ENCODE measurements at regions not wholly inside any gene's neighbourhood (a gene's known extent, or its start where the extent isn't known, plus 50 kb on each side); places are given as distances from the start of the nearest gene placed in this dataset.

DNA sequence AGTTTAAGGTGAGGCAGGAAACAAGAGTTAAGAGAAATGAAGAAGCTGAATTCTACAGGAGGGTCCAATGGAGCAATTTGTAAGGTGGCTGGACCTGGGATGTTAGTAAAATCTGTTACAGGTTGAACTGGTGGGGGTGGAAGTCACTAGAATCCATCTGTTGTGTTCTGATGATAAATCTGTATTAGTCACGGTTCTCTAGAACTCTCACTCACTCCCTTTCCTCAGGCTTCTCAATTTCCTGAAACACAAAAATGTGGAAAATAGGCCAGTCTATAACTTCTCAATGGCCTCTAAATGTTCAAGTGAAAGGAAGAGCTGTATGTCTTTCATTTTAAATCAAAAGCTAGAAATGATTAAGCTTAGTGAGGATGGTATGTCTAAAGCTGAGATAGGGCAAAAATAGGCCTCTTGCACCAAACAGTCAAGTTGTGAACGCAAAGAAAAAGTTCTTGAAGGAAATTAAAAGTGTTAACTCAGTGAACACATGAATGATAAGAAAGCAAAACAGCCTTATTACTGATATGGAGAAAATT, 180.2 kb upstream of the CBLB start:
- TF ChIP-seq, protein P1, sequence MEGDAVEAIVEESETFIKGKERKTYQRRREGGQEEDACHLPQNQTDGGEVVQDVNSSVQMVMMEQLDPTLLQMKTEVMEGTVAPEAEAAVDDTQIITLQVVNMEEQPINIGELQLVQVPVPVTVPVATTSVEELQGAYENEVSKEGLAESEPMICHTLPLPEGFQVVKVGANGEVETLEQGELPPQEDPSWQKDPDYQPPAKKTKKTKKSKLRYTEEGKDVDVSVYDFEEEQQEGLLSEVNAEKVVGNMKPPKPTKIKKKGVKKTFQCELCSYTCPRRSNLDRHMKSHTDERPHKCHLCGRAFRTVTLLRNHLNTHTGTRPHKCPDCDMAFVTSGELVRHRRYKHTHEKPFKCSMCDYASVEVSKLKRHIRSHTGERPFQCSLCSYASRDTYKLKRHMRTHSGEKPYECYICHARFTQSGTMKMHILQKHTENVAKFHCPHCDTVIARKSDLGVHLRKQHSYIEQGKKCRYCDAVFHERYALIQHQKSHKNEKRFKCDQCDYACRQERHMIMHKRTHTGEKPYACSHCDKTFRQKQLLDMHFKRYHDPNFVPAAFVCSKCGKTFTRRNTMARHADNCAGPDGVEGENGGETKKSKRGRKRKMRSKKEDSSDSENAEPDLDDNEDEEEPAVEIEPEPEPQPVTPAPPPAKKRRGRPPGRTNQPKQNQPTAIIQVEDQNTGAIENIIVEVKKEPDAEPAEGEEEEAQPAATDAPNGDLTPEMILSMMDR (IDR thresholded peaks at IDR 0.05) = no peak
- no peak for TF ChIP-seq POLR2A (IDR thresholded peaks at IDR 0.05)

Measured in Peyer's patch (tissue), 4 donors.